Vagina (tissue), 2 donors: ENCODE measurements at regions not wholly inside any gene's neighbourhood (a gene's known extent, or its start where the extent isn't known, plus 50 kb on each side); places are given as distances from the start of the nearest gene placed in this dataset.

Experiments used
- POLR2A ChIP-seq, 2 donors: fragments of 450-650 bp; IDR thresholded peaks; one replicate each; pipeline ENCODE4 v1.6.1; 2017; ENCODE audit warnings: antibody characterized with exemption in 2 of 2, mild to moderate bottlenecking in 2 of 2, moderate library complexity in 2 of 2
- TF ChIP-seq, protein P1 (sequence below), 3 experiments: fragments of 450-650 bp in 2 of 3; fragments of 200-600 bp in 1 of 3; sonication (generic) in 1 of 3; IDR thresholded peaks; one replicate each; pipeline ENCODE4 v1.5.1; 2017 to 2019; ENCODE audit warnings: antibody characterized with exemption in 3 of 3, mild to moderate bottlenecking in 2 of 3, moderate library complexity in 2 of 3

GRCh38 chr2:236689393-236689700 lies 119.7 kb downstream of the ACKR3 start:
- no peak for TF ChIP-seq POLR2A (IDR thresholded peaks at IDR 0.05)
- TF ChIP-seq, protein P1, sequence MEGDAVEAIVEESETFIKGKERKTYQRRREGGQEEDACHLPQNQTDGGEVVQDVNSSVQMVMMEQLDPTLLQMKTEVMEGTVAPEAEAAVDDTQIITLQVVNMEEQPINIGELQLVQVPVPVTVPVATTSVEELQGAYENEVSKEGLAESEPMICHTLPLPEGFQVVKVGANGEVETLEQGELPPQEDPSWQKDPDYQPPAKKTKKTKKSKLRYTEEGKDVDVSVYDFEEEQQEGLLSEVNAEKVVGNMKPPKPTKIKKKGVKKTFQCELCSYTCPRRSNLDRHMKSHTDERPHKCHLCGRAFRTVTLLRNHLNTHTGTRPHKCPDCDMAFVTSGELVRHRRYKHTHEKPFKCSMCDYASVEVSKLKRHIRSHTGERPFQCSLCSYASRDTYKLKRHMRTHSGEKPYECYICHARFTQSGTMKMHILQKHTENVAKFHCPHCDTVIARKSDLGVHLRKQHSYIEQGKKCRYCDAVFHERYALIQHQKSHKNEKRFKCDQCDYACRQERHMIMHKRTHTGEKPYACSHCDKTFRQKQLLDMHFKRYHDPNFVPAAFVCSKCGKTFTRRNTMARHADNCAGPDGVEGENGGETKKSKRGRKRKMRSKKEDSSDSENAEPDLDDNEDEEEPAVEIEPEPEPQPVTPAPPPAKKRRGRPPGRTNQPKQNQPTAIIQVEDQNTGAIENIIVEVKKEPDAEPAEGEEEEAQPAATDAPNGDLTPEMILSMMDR (IDR thresholded peaks at IDR 0.05): no peak
